SK-N-SH (cell line): ENCODE measurements at regions not wholly inside any gene's neighbourhood (a gene's known extent, or its start where the extent isn't known, plus 50 kb on each side); places are given as distances from the start of the nearest gene placed in this dataset.

Source experiments
- CTCF ChIA-PET: fragments of 300-600, 350-600 bp; formaldehyde crosslinking; extraction: SDS; loops from one replicate; lab custom pipeline; 2021; lab: Yijun Ruan, JAX
- POLR2A ChIA-PET: fragments of 350-600 bp; sonication (Branson Sonifier 250); formaldehyde crosslinking; extraction: SDS; loops from one replicate; lab custom pipeline; 2020; ENCODE audit warnings: antibody characterized with exemption, inconsistent platforms; lab: Yijun Ruan, JAX
- DNase-seq: peaks from one replicate; pipeline ENCODE4 v3.0.0; 2012
- H2AFZ ChIP-seq: fragments of 200-600 bp; sonication (generic); 2 replicates; pipeline ENCODE4 v1.8.1; 2016; ENCODE audit warnings: antibody characterized with exemption, mild to moderate bottlenecking, low read depth
- H3F3A ChIP-seq: fragments of 200-600 bp; sonication (generic); replicated peaks from 2 replicates; pipeline ENCODE3; 2016; ENCODE audit warnings: antibody characterized with exemption, mild to moderate bottlenecking; ENCODE audit not compliant: insufficient read depth
- H3K27ac ChIP-seq, 2 experiments: fragments of 200-500 bp in 1 of 2; fragments of 200-600 bp in 1 of 2; sonication (Bioruptor generic) in 1 of 2; sonication (generic), shearing (Covaris generic) in 1 of 2; 2 replicates each; pipeline versions ENCODE4 v1.5.1 to v1.6.1; 2014 to 2016; ENCODE audit warnings: low read depth in 2 of 2, inconsistent platforms in 1 of 2, low read length in 1 of 2, mild to moderate bottlenecking in 1 of 2, mixed read lengths in 1 of 2
- H3K27me3 ChIP-seq: fragments of 200-600 bp; sonication (generic), shearing (Covaris generic); 2 replicates; pipeline ENCODE4 v1.6.1; 2016; ENCODE audit warnings: mixed run types; ENCODE audit not compliant: insufficient read depth
- H3K36me3 ChIP-seq, 2 experiments: fragments of 200-500 bp in 1 of 2; fragments of 200-600 bp in 1 of 2; sonication (Bioruptor generic) in 1 of 2; sonication (generic) in 1 of 2; replicated peaks in 1 of 2; 2 replicates each; pipeline versions ENCODE3 to v1.5.1; 2014 to 2016; ENCODE audit warnings: low read length in 1 of 2, mild to moderate bottlenecking in 1 of 2; ENCODE audit not compliant: insufficient read depth in 2 of 2, control insufficient read depth in 1 of 2
- H3K4me1 ChIP-seq, 2 experiments: fragments of 200-500 bp in 1 of 2; fragments of 200-600 bp in 1 of 2; sonication (Bioruptor generic) in 1 of 2; sonication (generic), shearing (Covaris generic) in 1 of 2; 2 replicates each; pipeline versions ENCODE4 v1.5.1 to v1.6.1; 2014 to 2016; ENCODE audit warnings: low read depth in 1 of 2, low read length in 1 of 2, mixed run types in 1 of 2; ENCODE audit not compliant: insufficient read depth in 2 of 2, control insufficient read depth in 1 of 2
- H3K4me2 ChIP-seq: fragments of 200-600 bp; sonication (generic), shearing (Covaris generic); 2 replicates; pipeline ENCODE4 v1.6.1; 2017; ENCODE audit warnings: mixed run types
- H3K4me3 ChIP-seq, 2 experiments: fragments of 200-500 bp in 1 of 2; fragments of 200-600 bp in 1 of 2; sonication (Bioruptor generic) in 1 of 2; sonication (generic), shearing (Covaris generic) in 1 of 2; 2 replicates each; pipeline versions ENCODE4 v1.5.1 to v1.8.1; 2014 to 2016; ENCODE audit warnings: low read depth in 2 of 2, inconsistent platforms in 1 of 2, low read length in 1 of 2, mild to moderate bottlenecking in 1 of 2, mixed read lengths in 1 of 2, moderate library complexity in 1 of 2
- H3K79me2 ChIP-seq: fragments of 200-600 bp; sonication (generic); 2 replicates; pipeline ENCODE4 v1.8.1; 2017; ENCODE audit warnings: mild to moderate bottlenecking; ENCODE audit not compliant: insufficient read depth
- H3K9ac ChIP-seq: fragments of 200-600 bp; sonication (generic); 2 replicates; pipeline ENCODE4 v1.6.1; 2017; ENCODE audit warnings: mixed run types
- H3K9me2 ChIP-seq: fragments of 200-600 bp; sonication (generic); 2 replicates; pipeline ENCODE4 v1.6.1; 2017; ENCODE audit warnings: mixed run types
- H3K9me3 ChIP-seq: fragments of 200-600 bp; sonication (generic); 2 replicates; pipeline ENCODE4 v1.6.1; 2017; ENCODE audit warnings: mixed run types, mild to moderate bottlenecking, moderate library complexity
- H4K20me1 ChIP-seq: fragments of 200-600 bp; sonication (generic); 2 replicates; pipeline ENCODE4 v1.6.1; 2017; ENCODE audit warnings: mild to moderate bottlenecking, mixed run types; ENCODE audit not compliant: insufficient read depth
- CTCF ChIP-seq: fragments of 200-600 bp; sonication (generic); IDR thresholded peaks from 2 replicates; pipeline ENCODE4 v1.6.1; 2017; ENCODE audit warnings: antibody characterized with exemption, mild to moderate bottlenecking, moderate library complexity
- ELF1 ChIP-seq: IDR thresholded peaks from 2 replicates; pipeline ENCODE4 v1.4.0; 2012
- FOXM1 ChIP-seq: IDR thresholded peaks from 2 replicates; pipeline ENCODE4 v1.4.0; 2012; ENCODE audit warnings: low read depth, mild to moderate bottlenecking
- JUND ChIP-seq: IDR thresholded peaks from 2 replicates; pipeline ENCODE4 v1.4.0; 2012
- MAX ChIP-seq: IDR thresholded peaks from 2 replicates; pipeline ENCODE4 v1.4.0; 2012; ENCODE audit warnings: low read depth
- MXI1 ChIP-seq: IDR thresholded peaks from 2 replicates; pipeline ENCODE4 v1.6.1; 2012; ENCODE audit warnings: mild to moderate bottlenecking, low read depth, low read length, improper control_type of control experiment
- POLR2AphosphoS5 ChIP-seq: IDR thresholded peaks from 2 replicates; pipeline ENCODE4 v1.6.1; 2012; ENCODE audit warnings: low read depth, low read length
- RAD21 ChIP-seq: IDR thresholded peaks from 2 replicates; pipeline ENCODE4 v1.6.1; 2012; ENCODE audit warnings: mild to moderate bottlenecking, low read length
- RCOR1 ChIP-seq: fragments of 150-350 bp; IDR thresholded peaks from 2 replicates; pipeline ENCODE4 v1.6.1; 2017; ENCODE audit warnings: antibody characterized with exemption, low read length
- REST ChIP-seq: IDR thresholded peaks from 2 replicates; pipeline ENCODE4 v1.6.1; 2012; ENCODE audit warnings: mild to moderate bottlenecking, low read depth, low read length, moderate library complexity
- SMC3 ChIP-seq: IDR thresholded peaks from 2 replicates; pipeline ENCODE4 v1.6.1; 2012; ENCODE audit warnings: low read depth, low read length, improper control_type of control experiment
- TEAD4 ChIP-seq: IDR thresholded peaks from 2 replicates; pipeline ENCODE4 v1.4.0; 2012; ENCODE audit warnings: mild to moderate bottlenecking, borderline replicate concordance; ENCODE audit not compliant: insufficient read depth
- ZBTB33 ChIP-seq: IDR thresholded peaks from 2 replicates; pipeline ENCODE4 v1.4.0; 2012; ENCODE audit warnings: low read depth, borderline replicate concordance
- WGBS: methylation state at CpG from one replicate; pipeline ENCODE4 v1.1.6; 2017; ENCODE audit warnings: low lambda C conversion rate; 5-methylcytosine and 5-hydroxymethylcytosine counted together

DNA sequence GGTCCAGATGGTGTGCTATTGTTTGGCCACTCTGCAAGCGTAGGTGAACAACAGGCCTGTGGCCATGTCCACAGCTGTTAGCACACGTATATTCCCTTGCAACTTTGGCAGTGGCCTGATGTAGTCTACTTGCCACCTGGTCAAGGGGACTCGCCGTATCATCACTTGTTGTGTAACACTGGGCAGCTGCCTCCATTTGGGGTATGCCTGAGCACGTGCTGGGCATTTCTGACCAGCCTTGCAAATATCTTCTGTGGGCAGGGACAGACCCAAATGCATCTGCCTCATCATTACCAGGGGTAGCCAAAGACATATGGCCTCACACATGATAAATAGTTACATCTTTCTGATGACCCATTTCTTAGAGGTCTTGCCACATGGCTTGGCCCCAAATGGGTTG is 434.2 kb downstream of the DYNC2H1 start:
- TF ChIP-seq SMC3 (no peak), FOXM1 (no peak), RCOR1 (no peak), MAX (no peak), POLR2AphosphoS5 (no peak), RAD21 (no peak), ZBTB33 (no peak), ELF1 (no peak), JUND (no peak), TEAD4 (no peak), REST (no peak), MXI1 (no peak), CTCF (no peak)
- H3K9me2 ChIP-seq, result no peaks in the 10 kb centered on the region
- no peak overlapping the region for H2AFZ ChIP-seq
- no peaks in the 10 kb centered on the region for H4K20me1 ChIP-seq
- no peak for DNase-seq
- H3K79me2 ChIP-seq, result no peaks in the 10 kb centered on the region
- H3K27me3 ChIP-seq, result no peaks in the 10 kb centered on the region
- CTCF ChIA-PET, result no interaction called here
- no peak overlapping the region for H3K27ac ChIP-seq
- POLR2A ChIA-PET, result no interaction called here
- no peak overlapping the region for H3K9ac ChIP-seq
- H3K4me1 ChIP-seq, result peaks cover 0 to 6% of the 10 kb centered on the region in 2 experiments; a peak in 2 of 4 replicates
- H3K9me3 ChIP-seq, result no peaks in the 10 kb centered on the region
- H3K4me3 ChIP-seq, result no peak overlapping the region
- H3K36me3 ChIP-seq, result no peaks in the 10 kb centered on the region
- no peak overlapping the region for H3K4me2 ChIP-seq
- 82% methylated on average over 5 of the region's 5 CpGs for WGBS
- no peaks in the 10 kb centered on the region for H3F3A ChIP-seq
